Natural killer cell (primary cell): ENCODE measurements at regions not wholly inside any gene's neighbourhood (a gene's known extent, or its start where the extent isn't known, plus 50 kb on each side); places are given as distances from the start of the nearest gene placed in this dataset.

Experiments used
- ATAC-seq, 3 donors: fragments of 150-1000 bp in 2 of 3; fragments of 200-7000 bp in 1 of 3; cut with Tn5 transposase; 1 replicate in 1 of 3; 2 replicates in 2 of 3; pipeline ENCODE4 v1.10.0; 2021; ENCODE audit warnings: mild to moderate bottlenecking in 2 of 3, moderate library complexity in 2 of 3
- DNase-seq, 2 donors: peaks; one replicate each; pipeline versions ENCODE4 v3.0.0 to v3.0.0-alpha.2; 2013 to 2021; ENCODE audit warnings: mixed read lengths in 1 of 2
- H3K27ac ChIP-seq: one replicate; pipeline ENCODE4 v1.5.1; 2013; ENCODE audit warnings: mild to moderate bottlenecking, low read length
- H3K27me3 ChIP-seq: one replicate; pipeline ENCODE4 v1.6.1; 2013; ENCODE audit warnings: low read length; ENCODE audit not compliant: control insufficient read depth, insufficient read depth
- H3K36me3 ChIP-seq: one replicate; pipeline ENCODE4 v1.6.1; 2013; ENCODE audit warnings: low read length; ENCODE audit not compliant: control insufficient read depth, insufficient read depth
- H3K4me1 ChIP-seq: one replicate; pipeline ENCODE4 v1.6.1; 2013; ENCODE audit warnings: low read length; ENCODE audit not compliant: control insufficient read depth, insufficient read depth
- H3K4me3 ChIP-seq: one replicate; pipeline ENCODE4 v1.5.1; 2013; ENCODE audit warnings: low read length
- H3K9me3 ChIP-seq: one replicate; pipeline ENCODE4 v1.6.1; 2013; ENCODE audit warnings: low read length; ENCODE audit not compliant: control insufficient read depth, insufficient read depth
- H3K27ac Mint-ChIP-seq, 2 donors: one replicate each; pipeline ENCODE4 v1.8.0; 2022; ENCODE audit warnings: mild to moderate bottlenecking in 2 of 2, mixed read lengths in 2 of 2, moderate library complexity in 1 of 2
- H3K27me3 Mint-ChIP-seq, 2 donors: one replicate each; pipeline ENCODE4 v1.8.0; 2022; ENCODE audit warnings: low read depth in 2 of 2, mixed read lengths in 2 of 2
- H3K36me3 Mint-ChIP-seq: one replicate; pipeline ENCODE4 v1.8.0; 2022; ENCODE audit warnings: mixed read lengths
- H3K4me1 Mint-ChIP-seq, 2 donors: one replicate each; pipeline ENCODE4 v1.8.0; 2022; ENCODE audit warnings: mixed read lengths in 2 of 2
- H3K4me3 Mint-ChIP-seq: one replicate; pipeline ENCODE4 v1.8.0; 2022; ENCODE audit warnings: mild to moderate bottlenecking, moderate library complexity, mixed read lengths
- H3K9me3 Mint-ChIP-seq, 2 donors: one replicate each; pipeline ENCODE4 v1.8.0; 2022; ENCODE audit warnings: mixed read lengths in 2 of 2
- WGBS: methylation state at CpG from one replicate; pipeline ENCODE4 v1.1.7; 2013; ENCODE audit warnings: missing lambda C conversion rate; ENCODE audit not compliant: insufficient coverage; 5-methylcytosine and 5-hydroxymethylcytosine counted together
- intact Hi-C: fragments of 100-400 bp; cut with micrococcal nuclease; formaldehyde crosslinking; loops from one replicate; pipeline ENCODE4 v1.14.2; 2022
- TF ChIP-seq, protein P1 (sequence below): fragments of 200-600 bp; IDR thresholded peaks from one replicate; pipeline ENCODE4 v1.8.0; 2022; ENCODE audit warnings: antibody characterized with exemption

DNA sequence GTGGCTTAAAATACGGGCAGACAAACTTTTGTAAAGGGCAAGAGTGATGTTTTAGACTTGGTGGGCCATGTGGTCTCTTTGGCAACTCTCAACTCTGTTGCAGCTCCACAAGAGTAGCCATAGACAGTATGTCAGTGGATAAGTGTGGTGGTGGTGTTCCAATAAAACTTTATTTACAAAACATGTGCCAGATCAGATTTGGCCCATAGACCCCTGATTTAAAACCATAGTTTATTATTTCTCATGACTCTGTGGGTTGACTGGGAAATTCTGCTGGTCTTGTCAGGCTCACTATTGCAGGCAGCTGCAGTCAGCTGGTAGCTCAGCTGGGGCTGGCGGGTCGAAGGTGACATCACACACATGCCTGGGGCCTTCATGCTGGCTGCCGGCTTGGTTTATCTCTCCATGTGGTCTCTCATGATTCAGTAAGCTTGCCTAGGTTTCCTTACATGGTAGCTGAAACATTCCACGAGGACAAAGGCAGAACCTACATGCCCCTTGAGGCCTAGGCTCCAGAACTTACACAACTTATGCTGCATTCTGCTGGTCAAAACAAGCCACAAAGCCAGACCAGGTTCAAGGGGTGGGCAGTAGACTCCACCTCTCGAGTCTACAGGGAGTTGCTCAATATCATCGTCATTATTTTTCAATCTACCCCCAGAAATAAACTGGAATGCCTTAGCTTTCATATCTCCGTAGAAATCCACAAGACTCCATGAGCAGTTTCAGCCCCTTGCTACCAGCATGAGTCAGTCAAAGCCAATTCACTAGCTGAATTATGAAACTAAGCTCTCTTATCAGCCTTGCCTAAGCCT is 245.7 kb downstream of the WDR11 start:
- Histone ChIP-seq H3K4me1 (no peaks in the 10 kb centered on the region), H3K27me3 (no peaks in the 10 kb centered on the region), H3K27ac (no peak overlapping the region), H3K4me3 (no peak overlapping the region), H3K36me3 (no peaks in the 10 kb centered on the region), H3K9me3 (no peaks in the 10 kb centered on the region)
- Mint-ChIP-seq H3K9me3 (no peaks in the 10 kb centered on the region), H3K4me3 (no peak overlapping the region), H3K4me1 (no peaks in the 10 kb centered on the region), H3K27ac (no peak overlapping the region), H3K36me3 (no peaks in the 10 kb centered on the region), H3K27me3 (peaks cover 0 to 4% of the 10 kb centered on the region in 2 donors)
- TF ChIP-seq, protein P1, sequence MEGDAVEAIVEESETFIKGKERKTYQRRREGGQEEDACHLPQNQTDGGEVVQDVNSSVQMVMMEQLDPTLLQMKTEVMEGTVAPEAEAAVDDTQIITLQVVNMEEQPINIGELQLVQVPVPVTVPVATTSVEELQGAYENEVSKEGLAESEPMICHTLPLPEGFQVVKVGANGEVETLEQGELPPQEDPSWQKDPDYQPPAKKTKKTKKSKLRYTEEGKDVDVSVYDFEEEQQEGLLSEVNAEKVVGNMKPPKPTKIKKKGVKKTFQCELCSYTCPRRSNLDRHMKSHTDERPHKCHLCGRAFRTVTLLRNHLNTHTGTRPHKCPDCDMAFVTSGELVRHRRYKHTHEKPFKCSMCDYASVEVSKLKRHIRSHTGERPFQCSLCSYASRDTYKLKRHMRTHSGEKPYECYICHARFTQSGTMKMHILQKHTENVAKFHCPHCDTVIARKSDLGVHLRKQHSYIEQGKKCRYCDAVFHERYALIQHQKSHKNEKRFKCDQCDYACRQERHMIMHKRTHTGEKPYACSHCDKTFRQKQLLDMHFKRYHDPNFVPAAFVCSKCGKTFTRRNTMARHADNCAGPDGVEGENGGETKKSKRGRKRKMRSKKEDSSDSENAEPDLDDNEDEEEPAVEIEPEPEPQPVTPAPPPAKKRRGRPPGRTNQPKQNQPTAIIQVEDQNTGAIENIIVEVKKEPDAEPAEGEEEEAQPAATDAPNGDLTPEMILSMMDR: no peak
- ATAC-seq (no peak), DNase-seq (no peak)
- 85% methylated on average over 7 of the region's 8 CpGs for WGBS
- intact Hi-C loops: no loop called here

DNA sequence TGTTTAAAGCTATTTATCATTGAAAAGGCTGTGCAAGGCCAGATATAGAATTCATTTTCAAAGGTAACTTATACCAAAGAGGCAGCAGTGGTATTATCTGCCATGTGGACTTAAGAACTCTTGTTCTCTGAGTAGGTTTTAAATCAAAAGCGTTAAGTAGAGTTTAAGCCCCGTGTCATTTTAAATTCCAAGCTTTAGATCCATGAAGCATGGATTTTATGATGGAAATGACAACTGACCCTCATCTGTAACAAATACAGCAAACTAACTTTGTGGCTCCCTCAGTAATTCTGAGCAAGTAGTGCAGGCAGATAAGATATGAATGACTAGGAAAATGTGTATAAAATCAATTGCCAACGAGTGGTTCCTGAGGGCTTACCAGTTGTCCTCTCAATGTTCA is 247.0 kb downstream of the WDR11 start:
- Mint-ChIP-seq H3K9me3 (no peaks in the 10 kb centered on the region), H3K4me1 (no peaks in the 10 kb centered on the region), H3K27ac (no peak overlapping the region), H3K4me3 (no peak overlapping the region), H3K36me3 (no peaks in the 10 kb centered on the region), H3K27me3 (peaks cover 0 to 4% of the 10 kb centered on the region in 2 donors)
- no peak overlapping the region for H3K4me3 ChIP-seq
- no peaks in the 10 kb centered on the region for H3K36me3 ChIP-seq
- ATAC-seq: no peak
- TF ChIP-seq, protein P1: no peak
- no peaks in the 10 kb centered on the region for H3K9me3 ChIP-seq
- H3K27ac ChIP-seq: no peak overlapping the region
- intact Hi-C loops: no loop called here
- WGBS: 90% methylated on average over 3 of the region's 3 CpGs
- no peaks in the 10 kb centered on the region for H3K4me1 ChIP-seq
- DNase-seq: no peak
- H3K27me3 ChIP-seq: no peaks in the 10 kb centered on the region

DNA sequence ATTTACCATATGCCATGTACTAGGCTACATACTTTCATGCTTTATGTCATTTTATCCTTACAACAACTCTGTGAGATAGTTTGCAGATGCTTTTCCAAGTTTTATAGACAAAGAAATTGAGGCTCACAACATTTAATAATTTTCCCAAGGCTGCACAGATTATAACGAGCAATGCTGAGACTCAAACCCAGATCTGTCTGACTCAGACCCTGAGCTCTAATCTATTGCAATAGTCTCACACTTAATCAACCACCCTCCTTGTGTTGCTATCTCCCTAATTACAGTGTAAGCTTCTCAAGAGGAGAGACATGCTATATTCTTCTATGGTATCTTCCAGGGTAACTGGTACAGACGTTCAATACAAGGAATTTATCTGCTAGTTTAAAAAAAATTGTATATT is 247.6 kb downstream of the WDR11 start:
- H3K9me3 Mint-ChIP-seq: no peaks in the 10 kb centered on the region
- Histone ChIP-seq H3K4me3 (no peak overlapping the region), H3K27ac (no peak overlapping the region), H3K27me3 (no peaks in the 10 kb centered on the region), H3K36me3 (no peaks in the 10 kb centered on the region), H3K9me3 (no peaks in the 10 kb centered on the region), H3K4me1 (no peaks in the 10 kb centered on the region)
- intact Hi-C loops: no loop called here
- ATAC-seq: no peak
- WGBS: 93% methylated on average over 2 of the region's 2 CpGs
- H3K4me1 Mint-ChIP-seq: no peaks in the 10 kb centered on the region
- no peak overlapping the region for H3K4me3 Mint-ChIP-seq
- H3K27ac Mint-ChIP-seq: no peak overlapping the region
- H3K27me3 Mint-ChIP-seq: peaks cover 0 to 4% of the 10 kb centered on the region in 2 donors
- TF ChIP-seq, protein P1: no peak
- no peaks in the 10 kb centered on the region for H3K36me3 Mint-ChIP-seq
- DNase-seq: no peak

DNA sequence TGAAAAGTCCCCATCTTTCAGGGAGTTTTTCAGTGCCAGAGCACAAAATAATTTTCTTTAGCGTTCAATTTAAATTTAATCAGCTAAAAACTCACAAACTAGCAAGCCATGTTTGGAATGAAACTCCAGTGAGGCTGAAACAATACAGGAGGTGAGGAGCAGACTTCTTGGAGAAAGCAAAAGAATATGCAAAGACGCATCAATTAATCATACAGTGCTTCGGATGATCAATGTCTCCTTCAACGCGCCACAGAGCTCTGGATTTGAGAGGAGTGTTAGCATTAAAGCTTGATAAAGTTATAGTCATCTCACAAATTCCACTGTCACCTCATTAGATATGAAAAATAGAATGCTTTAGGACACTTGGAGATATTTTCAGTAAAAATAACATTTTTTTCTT is 248.0 kb downstream of the WDR11 start:
- WGBS: 83% methylated on average over 5 of the region's 5 CpGs
- peaks cover 0 to 4% of the 10 kb centered on the region in 2 donors for H3K27me3 Mint-ChIP-seq
- no peak overlapping the region for H3K27ac Mint-ChIP-seq
- TF ChIP-seq, protein P1: no peak
- H3K4me3 ChIP-seq: no peak overlapping the region
- no peak overlapping the region for H3K4me3 Mint-ChIP-seq
- no peaks in the 10 kb centered on the region for H3K36me3 Mint-ChIP-seq
- H3K36me3 ChIP-seq: no peaks in the 10 kb centered on the region
- no peaks in the 10 kb centered on the region for H3K27me3 ChIP-seq
- no peak overlapping the region for H3K27ac ChIP-seq
- H3K4me1 Mint-ChIP-seq: no peaks in the 10 kb centered on the region
- intact Hi-C loops: no loop called here
- H3K9me3 ChIP-seq: no peaks in the 10 kb centered on the region
- no peaks in the 10 kb centered on the region for H3K4me1 ChIP-seq
- H3K9me3 Mint-ChIP-seq: no peaks in the 10 kb centered on the region
- ATAC-seq (no peak), DNase-seq (no peak)
